GM12878 (cell line): ENCODE measurements at regions not wholly inside any gene's neighbourhood (a gene's known extent, or its start where the extent isn't known, plus 50 kb on each side); places are given as distances from the start of the nearest gene placed in this dataset.

ENCODE experiments used
- ATAC-seq: fragments of 200-7000 bp; cut with Tn5 transposase; 3 replicates; pipeline ENCODE4 v1.9.1; 2020; ENCODE audit warnings: mild to moderate bottlenecking, moderate library complexity
- BruUV-seq: library from RNA; stranded (reverse); fragments of 400-500 nt; replicated peaks from 2 replicates; lab custom pipeline; 2021; lab: Mats Ljungman, UMichigan
- CTCF ChIA-PET: fragments of 300-600 bp; sonication (Branson Sonifier 250); formaldehyde crosslinking; extraction: SDS; loops from one replicate; lab custom pipeline; 2021; ENCODE audit warnings: inconsistent platforms; lab: Yijun Ruan, JAX
- POLR2A ChIA-PET: fragments of 350-600 bp; formaldehyde crosslinking; extraction: SDS; loops from one replicate; lab custom pipeline; 2021; ENCODE audit warnings: inconsistent platforms; lab: Charles Lee
- RAD21 ChIA-PET: fragments of 300-600 bp; sonication (Branson Sonifier 250); formaldehyde crosslinking; loops from one replicate; lab custom pipeline; 2023; ENCODE audit warnings: antibody characterized with exemption; ENCODE audit not compliant: unreplicated experiment; lab: Charles Lee
- SMC1A ChIA-PET: fragments of 300-600 bp; sonication (Branson Sonifier 250); formaldehyde crosslinking; loops from one replicate; lab custom pipeline; 2023; ENCODE audit not compliant: unreplicated experiment, uncharacterized antibody; lab: Charles Lee
- DNase-seq: peaks from one replicate; pipeline ENCODE4 v3.0.0-alpha.2; 2011; ENCODE audit warnings: low read depth, low spot score
- FAIRE-seq: peaks from 3 replicates; lab custom pipeline; 2011; peaks lifted over from hg19 to GRCh38; lab: Jason Lieb, UNC
- H2AFZ ChIP-seq: 2 replicates; pipeline ENCODE4 v1.6.0; 2011; ENCODE audit warnings: low read depth, low read length, control low read depth; ENCODE audit not compliant: control insufficient read depth
- H3K27ac ChIP-seq: 2 replicates; pipeline ENCODE4 v1.5.1; 2011; ENCODE audit warnings: control low read depth; ENCODE audit not compliant: control insufficient read depth, insufficient read depth
- H3K27me3 ChIP-seq, 2 experiments: replicated peaks in 1 of 2; 2 replicates each; pipeline versions ENCODE4 v1.6.0 to v1.6.1; 2011; ENCODE audit warnings: low read length in 1 of 2; ENCODE audit not compliant: control insufficient read depth in 2 of 2, insufficient read depth in 2 of 2
- H3K36me3 ChIP-seq, 2 experiments: 2 replicates each; pipeline ENCODE4 v1.5.1; 2011; ENCODE audit warnings: low read length in 1 of 2; ENCODE audit not compliant: control insufficient read depth in 2 of 2, insufficient read depth in 2 of 2
- H3K4me1 ChIP-seq: 2 replicates; pipeline ENCODE4 v1.6.1; 2011; ENCODE audit warnings: mild to moderate bottlenecking, low read length, moderate library complexity, mixed read lengths; ENCODE audit not compliant: control insufficient read depth, insufficient read depth
- H3K4me2 ChIP-seq: 2 replicates; pipeline ENCODE4 v1.6.0; 2011; ENCODE audit warnings: control low read depth; ENCODE audit not compliant: control insufficient read depth, insufficient read depth
- H3K4me3 ChIP-seq: fragments of 200-600 bp; sonication (generic); 2 replicates; pipeline ENCODE4 v1.5.1; 2016
- H3K79me2 ChIP-seq: 2 replicates; pipeline ENCODE4 v1.6.0; 2011; ENCODE audit warnings: low read length; ENCODE audit not compliant: control insufficient read depth, insufficient read depth
- H3K9ac ChIP-seq: 2 replicates; pipeline ENCODE4 v1.8.0; 2011; ENCODE audit warnings: low read length, control low read depth, mixed read lengths; ENCODE audit not compliant: control insufficient read depth, insufficient read depth
- H3K9me3 ChIP-seq: replicated peaks from 3 replicates; pipeline ENCODE4 v1.5.1; 2011; ENCODE audit warnings: mild to moderate bottlenecking, low read length; ENCODE audit not compliant: control insufficient read depth, insufficient read depth
- H4K20me1 ChIP-seq: 2 replicates; pipeline ENCODE4 v1.6.0; 2011; ENCODE audit not compliant: control insufficient read depth, insufficient read depth
- CTCF ChIP-seq, 3 experiments: IDR thresholded peaks in 2 of 3; conservative IDR thresholded peaks in 1 of 3; 2 replicates each; pipeline ENCODE4 v1.5.1; 2011; ENCODE audit warnings: low read depth in 3 of 3, low read length in 3 of 3, mild to moderate bottlenecking in 3 of 3, control low read depth in 2 of 3, moderate library complexity in 2 of 3, inconsistent platforms in 1 of 3, mixed read lengths in 1 of 3; ENCODE audit not compliant: control insufficient read depth in 2 of 3, insufficient read depth in 1 of 3; ENCODE audit errors: extremely low read depth in 1 of 3
- E2F4 ChIP-seq: IDR thresholded peaks from 2 replicates; pipeline ENCODE4 v1.6.1; 2012; ENCODE audit warnings: low read depth, low read length, improper control_type of control experiment
- ETV6 ChIP-seq, 2 experiments: fragments of 450-650 bp in 1 of 2; IDR thresholded peaks in 1 of 2; conservative IDR thresholded peaks in 1 of 2; 2 replicates each; pipeline ENCODE4 v1.6.1; 2014; ENCODE audit warnings: antibody characterized with exemption in 1 of 2, borderline replicate concordance in 1 of 2, low read depth in 1 of 2, mild to moderate bottlenecking in 1 of 2, moderate library complexity in 1 of 2
- GABPA ChIP-seq: IDR thresholded peaks from 2 replicates; pipeline ENCODE4 v1.6.1; 2014; ENCODE audit warnings: antibody characterized with exemption, low read depth, mild to moderate bottlenecking, inconsistent platforms
- MLLT1 ChIP-seq: fragments of 450-650 bp; IDR thresholded peaks from 2 replicates; pipeline ENCODE4 v1.6.1; 2016; ENCODE audit warnings: mild to moderate bottlenecking
- MTA2 ChIP-seq: fragments of 450-650 bp; IDR thresholded peaks from 2 replicates; pipeline ENCODE4 v1.6.1; 2016; ENCODE audit warnings: low read depth, mild to moderate bottlenecking, moderate library complexity
- NBN ChIP-seq: fragments of 450-650 bp; IDR thresholded peaks from 2 replicates; pipeline ENCODE4 v1.6.1; 2016
- NKRF ChIP-seq: fragments of 450-650 bp; conservative IDR thresholded peaks from 2 replicates; pipeline ENCODE4 v1.6.1; 2017; ENCODE audit warnings: mild to moderate bottlenecking, moderate library complexity
- NR2F1 ChIP-seq: fragments of 450-650 bp; conservative IDR thresholded peaks from 2 replicates; pipeline ENCODE4 v1.6.1; 2017; ENCODE audit warnings: mild to moderate bottlenecking
- PAX5 ChIP-seq: IDR thresholded peaks from 2 replicates; pipeline ENCODE4 v1.6.1; 2011; ENCODE audit warnings: low read depth, low read length, borderline replicate concordance
- SKIL ChIP-seq: fragments of 450-650 bp; IDR thresholded peaks from 2 replicates; pipeline ENCODE4 v1.6.1; 2017; ENCODE audit warnings: mild to moderate bottlenecking, low read depth, inconsistent platforms; ENCODE audit not compliant: poor library complexity, severe bottlenecking
- WGBS: methylation state at CpG from one replicate; pipeline ENCODE4 v1.1.6; 2016; ENCODE audit warnings: low lambda C conversion rate; ENCODE audit not compliant: insufficient replicate concordance, insufficient coverage; ENCODE audit errors: missing lambda C conversion rate; 5-methylcytosine and 5-hydroxymethylcytosine counted together
- in situ Hi-C: fragments of 300-500 bp; cut with MboI; formaldehyde crosslinking; loops from 9 replicates; pipeline ENCODE4 v1.14.3; 2018; ENCODE audit warnings: mixed read lengths
- intact Hi-C: fragments of 100-400 bp; cut with micrococcal nuclease; formaldehyde crosslinking; loops from one replicate; pipeline ENCODE4 v1.14.2; 2022; ENCODE audit not compliant: unreplicated experiment

- no peak for TF ChIP-seq E2F4
- TF ChIP-seq NR2F1, result no peak
Measured at GRCh38 chr10:44769450-44769849, 141.7 kb upstream of the TMEM72 start (continued).

- intact Hi-C loops (no loop called here), in situ Hi-C loops (no loop called here)
- no peak overlapping the region for H3K4me2 ChIP-seq
- H2AFZ ChIP-seq, result no peak overlapping the region
- BruUV-seq, result no TSS peak
- H3K27ac ChIP-seq, result no peak overlapping the region
- H3K4me1 ChIP-seq, result no peaks in the 10 kb centered on the region
- H3K79me2 ChIP-seq, result no peaks in the 10 kb centered on the region
- ChIA-PET RAD21 (no interaction called here), SMC1A (interaction anchor here (0.9 kb wide), 1 partner anchor 11 kb away, joined by 4 read pairs; no protein-coding TSS in a partner anchor), CTCF (no interaction called here), POLR2A (no interaction called here)
- no peak overlapping the region for H3K4me3 ChIP-seq
- H4K20me1 ChIP-seq, result no peaks in the 10 kb centered on the region
- no peak for ATAC-seq
- no peak for FAIRE-seq
- H3K9me3 ChIP-seq, result no peaks in the 10 kb centered on the region
- 0% methylated on average over 2 of the region's 2 CpGs for WGBS
- DNase-seq, result no peak
- H3K36me3 ChIP-seq, result no peaks in the 10 kb centered on the region
- no peaks in the 10 kb centered on the region for H3K27me3 ChIP-seq
- H3K9ac ChIP-seq, result no peak overlapping the region
- TF ChIP-seq PAX5 (no peak), ETV6 (conservative IDR thresholded peaks at IDR 0.05 in 1 of 2, IDR thresholded peaks at IDR 0.05 in 1 of 2; ENCODE audit: borderline replicate concordance in 1 of 2, low read depth in 1 of 2) (no peak), NKRF (no peak), CTCF (IDR thresholded peaks at IDR 0.05 in 2 of 3, conservative IDR thresholded peaks at IDR 0.05 in 1 of 3; ENCODE audit: control insufficient read depth in 2 of 3, extremely low read depth in 1 of 3, insufficient read depth in 1 of 3, low read depth in 3 of 3, low read length in 3 of 3) (no peak), MTA2 (no peak), GABPA (no peak), NBN (no peak), MLLT1 (no peak), SKIL (no peak)
Measured at GRCh38 chr10:44771233-44771995, 139.7 kb upstream of the TMEM72 start.
